Germinal center (tissue), 1 donor: ENCODE measurements at regions not wholly inside any gene's neighbourhood (a gene's known extent, or its start where the extent isn't known, plus 50 kb on each side); places are given as distances from the start of the nearest gene placed in this dataset.
"Not testable (repeated sequence)": the region's sequence is repeated elsewhere in the genome, so short reads cannot be mapped to it uniquely, and the experiment has no call there.

Experiments used
- DNase-seq: peaks from one replicate; pipeline ENCODE4 v3.0.0; 2012; ENCODE audit warnings: mixed read lengths, low spot score

GRCh38 chr4:115228851-115229250, 115.4 kb upstream of the NDST4 start:
- DNase-seq, result no peak

GRCh38 chr4:115222061-115222460, 108.6 kb upstream of the NDST4 start:
- no peak for DNase-seq

- no peak for DNase-seq
These were observed 106.4 kb upstream of the NDST4 start for GRCh38 chr4:115219862-115220261.

- DNase-seq, result no peak
These were observed 106.0 kb upstream of the NDST4 start for GRCh38 chr4:115219315-115219860.

- no peak for DNase-seq
These were observed 102.5 kb upstream of the NDST4 start for GRCh38 chr4:115215935-115216334.

- no peak for DNase-seq
These were observed 100.3 kb upstream of the NDST4 start for GRCh38 chr4:115213716-115214115.

- DNase-seq, result no peak
These were observed 87.6 kb upstream of the NDST4 start for GRCh38 chr4:115201042-115201330.

GRCh38 chr4:115200201-115201041, 87.0 kb upstream of the NDST4 start:
- not testable (repeated sequence) for DNase-seq

GRCh38 chr4:115194612-115195011, 81.2 kb upstream of the NDST4 start:
- DNase-seq, result not testable (repeated sequence)

- DNase-seq, result no peak
These were observed 77.1 kb upstream of the NDST4 start for GRCh38 chr4:115190529-115190928.

GRCh38 chr4:115187136-115187535, 73.7 kb upstream of the NDST4 start:
- no peak for DNase-seq

GRCh38 chr4:115179438-115180062, 66.1 kb upstream of the NDST4 start:
- not testable (repeated sequence) for DNase-seq

- not testable (repeated sequence) for DNase-seq
These were observed 65.3 kb upstream of the NDST4 start for GRCh38 chr4:115178687-115179086.

GRCh38 chr4:115171220-115171619, 57.8 kb upstream of the NDST4 start:
- DNase-seq, result no peak

- DNase-seq, result no peak
These were observed 52.1 kb upstream of the NDST4 start for GRCh38 chr4:115165503-115165902.
